ENCODE measurements at regions not wholly inside any gene's neighbourhood (a gene's known extent, or its start where the extent isn't known, plus 50 kb on each side); places are given as distances from the start of the nearest gene placed in this dataset.

DNA sequence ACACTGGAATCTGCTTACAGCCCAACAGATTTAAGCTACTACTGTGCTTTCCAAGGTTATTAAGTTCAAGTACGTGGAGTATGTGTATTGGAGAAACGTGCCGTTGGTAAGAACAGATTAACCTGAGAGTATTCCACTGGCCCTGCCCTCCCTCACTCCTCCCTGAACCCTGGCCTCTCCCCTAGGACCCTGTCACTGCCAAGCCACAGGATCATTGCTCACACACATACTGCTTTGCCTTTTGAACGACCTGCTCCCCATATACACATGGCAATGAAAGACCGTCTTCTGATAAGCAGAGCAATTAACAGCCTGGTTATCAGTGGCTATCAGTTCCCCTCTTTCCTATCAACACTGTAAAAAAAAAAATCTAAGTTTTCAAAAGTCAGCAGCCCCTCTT, 458.9 kb upstream of the DYNLRB2 start:
- DNase-seq (ENCODE audit: low spot score) = no peak

DNA sequence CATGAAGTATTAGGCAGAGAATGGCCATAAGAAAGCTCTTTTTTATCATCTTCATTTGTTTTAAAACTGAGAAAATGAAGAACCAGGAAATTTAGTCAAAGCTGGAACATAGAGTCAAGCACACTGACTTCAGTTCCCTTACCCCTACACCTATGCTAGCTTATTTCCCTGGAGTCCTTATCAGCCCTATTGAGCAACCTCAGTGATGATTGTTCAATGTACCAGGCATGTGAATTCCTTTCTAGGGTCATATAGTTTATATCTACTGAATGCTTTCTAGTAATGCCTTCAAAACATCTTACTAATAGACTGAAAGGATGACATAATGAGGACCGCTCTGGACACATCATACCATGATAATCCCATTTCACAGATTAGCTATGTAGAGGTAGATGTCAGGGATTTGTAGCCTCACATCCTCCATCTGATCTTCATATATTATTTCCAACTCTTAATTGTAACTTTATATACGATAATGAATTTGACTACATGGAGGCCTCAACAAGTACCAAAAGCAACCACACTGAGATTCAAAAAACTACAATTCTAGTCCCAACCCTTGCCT, 460.4 kb upstream of the DYNLRB2 start:
- DNase-seq (ENCODE audit: low spot score) = no peak

DNA sequence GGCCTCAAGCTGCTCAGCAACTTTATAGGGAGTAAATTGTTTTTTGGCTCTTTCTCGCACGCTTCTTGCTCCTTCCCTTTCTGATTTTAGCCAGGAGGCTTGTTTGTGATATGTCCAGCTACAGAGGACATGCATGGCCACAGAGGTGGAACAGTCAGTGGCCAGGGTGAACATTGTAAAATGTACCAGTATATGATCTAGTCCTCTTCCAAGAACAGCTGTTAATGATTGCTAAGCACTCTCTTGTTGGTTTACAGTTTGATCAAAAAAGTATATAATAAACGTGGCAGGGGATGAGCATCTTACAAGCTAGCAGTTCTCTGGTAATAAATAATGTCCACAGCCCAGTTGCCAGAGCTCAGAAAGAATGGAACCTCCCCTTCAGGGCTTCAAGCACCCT, 461.7 kb upstream of the DYNLRB2 start:
- no peak for DNase-seq (ENCODE audit: low spot score)

DNA sequence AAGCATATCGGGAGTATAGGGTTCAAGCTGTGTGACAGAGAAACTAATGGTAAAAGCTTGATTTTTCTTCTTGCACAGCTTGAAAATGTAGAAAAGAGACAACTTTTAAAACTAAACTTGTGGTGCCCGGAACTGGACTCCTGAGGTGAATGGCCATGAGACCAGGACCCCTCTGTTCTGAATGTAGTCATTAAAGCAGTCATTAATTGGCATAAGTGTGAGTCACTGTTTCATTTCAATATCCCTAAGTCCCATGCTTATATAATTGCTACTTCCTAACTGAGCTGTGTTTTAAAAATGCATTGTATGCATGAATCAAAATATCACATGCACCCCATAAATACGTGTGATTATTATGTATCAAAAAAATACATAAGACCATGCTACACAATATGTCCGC, 463.1 kb upstream of the DYNLRB2 start:
- no peak for DNase-seq (ENCODE audit: low spot score)

DNA sequence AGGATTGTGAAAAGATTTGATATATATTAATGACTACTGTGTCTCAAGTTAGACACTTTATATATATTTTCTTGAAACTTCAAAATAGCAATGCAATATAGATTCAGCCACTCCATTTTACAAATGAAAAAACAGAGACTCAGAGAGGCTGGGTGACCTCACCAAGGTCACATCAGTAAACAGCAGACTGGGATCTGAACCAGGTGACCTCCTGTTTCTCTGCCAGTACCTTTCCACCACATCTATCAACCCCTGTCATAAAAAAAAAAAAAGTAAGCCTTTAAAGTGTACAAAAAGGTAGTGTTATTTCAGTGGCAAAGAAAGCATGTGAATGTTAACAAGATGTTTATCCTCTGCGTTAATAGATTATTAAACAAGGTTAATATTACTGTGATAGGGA, 466.5 kb upstream of the DYNLRB2 start:
- DNase-seq (ENCODE audit: low spot score) = no peak

DNA sequence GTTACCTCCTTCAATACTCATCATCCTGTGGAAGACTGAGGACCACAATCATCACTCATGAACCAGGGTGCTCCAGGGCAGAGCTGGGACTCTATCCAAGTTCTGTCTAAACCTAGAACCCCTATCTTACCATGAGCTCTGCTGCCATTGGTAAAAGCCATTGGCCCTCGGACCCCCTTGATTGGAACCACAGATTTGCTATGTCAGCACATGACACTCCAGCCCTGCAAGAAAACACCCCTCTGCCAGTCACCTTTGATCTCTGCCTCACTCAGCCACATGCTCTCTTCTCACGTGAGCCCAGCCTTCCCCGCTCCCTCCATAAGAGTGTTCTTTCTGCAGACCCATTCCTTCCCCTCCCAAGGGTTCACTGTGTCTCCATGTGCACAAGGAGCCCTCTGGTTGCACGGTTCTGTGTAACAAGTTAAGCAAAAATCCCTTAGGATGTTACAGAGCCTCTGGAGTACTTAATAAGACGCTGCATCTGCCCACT, 468.8 kb upstream of the DYNLRB2 start:
- DNase-seq (ENCODE audit: low spot score) = no peak

DNA sequence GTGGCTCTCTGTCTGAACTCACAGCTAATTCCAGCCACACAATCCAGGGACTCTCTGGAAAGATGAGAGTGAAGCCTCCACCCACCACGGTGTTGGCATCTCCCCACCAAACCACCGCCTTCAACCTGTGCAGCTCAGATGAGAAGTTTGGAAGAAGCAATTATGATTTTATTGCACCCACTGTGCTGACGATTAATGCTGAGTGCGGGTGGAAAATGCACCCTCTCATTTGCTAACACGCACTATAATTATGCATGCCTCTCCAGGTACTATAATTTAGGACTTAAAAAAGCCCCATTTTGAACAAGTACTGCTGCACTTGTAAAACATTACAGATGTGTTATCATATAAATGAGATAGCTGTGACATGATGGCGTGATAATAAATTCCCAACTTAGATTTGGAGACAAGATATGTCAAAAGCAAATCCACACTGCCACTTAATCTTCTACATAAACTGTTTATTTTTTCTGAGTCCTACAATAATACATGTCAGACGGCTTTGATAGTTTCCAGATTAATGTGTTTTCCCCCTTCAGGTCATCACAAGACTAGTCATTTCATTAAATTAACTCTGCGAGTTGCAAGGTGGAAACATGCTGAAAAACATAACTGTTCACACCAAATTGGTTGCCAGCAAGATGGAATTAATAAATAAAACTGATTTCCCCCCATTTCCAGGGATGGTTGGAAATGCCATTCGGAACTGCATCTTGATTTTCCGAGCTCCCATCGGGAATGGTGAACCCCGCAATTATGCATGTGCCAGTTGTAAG, 466.5 kb upstream of the MAF start:
- no peak for DNase-seq (ENCODE audit: low spot score)

DNA sequence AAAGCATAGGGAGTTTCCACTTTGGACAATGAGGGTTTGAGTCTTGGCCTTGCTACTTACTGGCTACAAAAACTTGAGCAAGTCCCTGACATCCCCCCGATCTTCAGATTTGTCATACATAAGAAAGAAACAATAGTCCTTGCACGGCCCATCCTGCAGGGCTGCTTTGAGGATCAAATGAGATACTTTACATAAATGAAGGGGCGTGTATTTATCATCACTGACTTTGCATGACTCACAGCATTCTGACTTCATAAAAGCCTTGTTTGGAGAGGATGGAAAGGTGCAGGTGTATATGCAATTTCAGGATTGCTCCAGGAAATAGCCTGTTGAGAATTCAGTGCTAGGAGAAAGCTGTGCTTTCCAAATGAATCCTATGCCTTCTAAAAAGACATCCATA, 465.0 kb upstream of the MAF start:
- no peak for DNase-seq (ENCODE audit: low spot score)

DNA sequence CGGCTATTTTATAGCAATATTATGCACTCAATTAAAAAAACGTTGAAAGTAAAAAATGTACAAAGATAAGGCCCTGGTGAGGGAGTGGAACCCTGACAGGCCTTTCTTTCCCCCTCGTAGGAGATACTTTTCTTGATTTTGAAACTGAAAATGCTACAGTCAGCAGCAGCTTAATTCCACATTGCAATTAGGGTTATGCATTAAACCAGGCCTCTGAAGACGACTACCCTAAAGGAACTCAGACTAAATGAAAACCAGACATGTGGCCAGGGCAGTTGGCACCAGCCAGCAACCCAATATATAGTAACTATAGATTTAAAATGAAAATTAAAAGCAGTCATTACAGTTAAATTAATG, 463.2 kb upstream of the MAF start:
- no peak for DNase-seq (ENCODE audit: low spot score)

DNA sequence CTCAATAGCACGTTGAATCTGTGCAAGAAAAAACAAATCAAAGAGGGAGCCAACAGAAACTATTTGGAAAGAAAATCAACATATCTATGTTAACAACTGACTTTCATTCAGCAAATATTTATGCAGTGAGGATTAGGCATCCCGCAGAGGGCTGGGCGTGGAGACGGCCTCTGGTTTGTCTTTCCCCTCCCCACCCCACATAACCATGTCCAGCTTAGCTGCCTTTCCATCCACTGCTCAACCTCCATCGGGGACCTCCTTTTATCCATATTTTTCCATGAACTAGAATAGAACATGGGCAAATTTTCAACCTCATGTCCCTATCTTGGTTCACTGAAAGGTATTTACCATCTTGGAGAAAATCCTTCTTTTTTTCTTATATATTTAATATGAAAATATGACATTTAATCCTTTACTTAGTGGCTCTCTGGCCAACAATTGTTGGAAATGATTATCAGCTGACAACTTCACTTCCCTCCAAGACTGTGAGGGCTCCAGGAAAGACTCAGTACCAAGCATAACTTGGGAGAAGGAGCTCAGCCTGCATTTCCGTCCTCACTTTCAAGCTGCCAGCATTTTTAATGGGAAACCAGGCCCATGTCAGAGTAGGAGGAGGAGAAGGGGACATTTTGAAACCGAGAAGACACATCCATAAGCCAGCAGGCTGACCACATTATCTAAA, 462.6 kb upstream of the MAF start:
- DNase-seq (ENCODE audit: low spot score) = no peak

DNA sequence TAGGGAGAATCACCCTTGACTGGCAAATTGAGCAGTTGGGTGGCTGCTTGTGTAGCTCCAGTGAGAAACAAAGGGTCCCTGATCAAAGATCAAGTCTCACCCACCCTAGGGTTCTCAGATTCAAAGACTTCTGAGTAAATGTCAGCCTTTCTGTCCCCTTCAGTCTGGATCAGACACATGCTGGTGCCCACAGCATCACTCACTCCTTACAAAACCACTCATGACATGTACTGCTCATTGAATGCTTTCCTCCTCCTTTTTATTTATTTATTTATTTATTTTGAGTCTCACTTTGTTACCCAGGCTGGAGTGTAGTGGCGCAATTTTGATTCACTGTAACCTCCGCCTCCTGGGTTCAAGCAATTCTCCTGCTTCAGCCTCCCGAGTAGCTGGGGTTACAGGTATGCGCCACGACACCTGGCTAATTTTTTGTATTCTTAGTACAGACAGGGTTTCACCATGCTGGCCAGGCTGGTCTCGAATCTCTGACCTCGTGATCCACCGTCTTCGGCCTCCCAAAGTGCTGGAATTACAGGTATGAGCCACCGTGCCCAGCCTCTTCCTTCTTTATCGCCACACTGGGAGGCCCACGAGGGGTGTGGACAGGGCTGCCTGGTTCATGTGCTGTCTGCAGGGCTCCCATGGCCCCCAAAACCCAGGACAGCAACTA, 462.0 kb upstream of the MAF start:
- DNase-seq (ENCODE audit: low spot score) = no peak

DNA sequence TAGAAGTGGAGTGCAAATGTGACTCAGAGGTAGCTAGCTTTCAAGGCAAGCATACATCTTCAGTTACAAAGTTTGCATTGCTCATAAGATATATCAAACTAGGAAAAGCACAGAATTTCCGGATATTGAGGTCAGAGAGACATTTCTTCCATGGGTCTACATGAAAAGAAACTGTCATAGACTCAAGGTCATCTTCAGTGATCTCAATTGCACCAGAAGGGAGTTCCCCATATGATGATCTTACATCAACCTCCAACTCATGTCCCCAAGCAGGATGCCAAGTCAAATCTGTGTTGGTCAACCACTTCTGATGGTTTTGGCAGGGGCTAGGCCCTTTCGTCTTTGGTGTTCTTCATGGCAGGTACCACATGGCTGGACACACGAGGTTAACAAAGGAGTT, 459.9 kb upstream of the MAF start:
- DNase-seq (ENCODE audit: low spot score) = no peak

DNA sequence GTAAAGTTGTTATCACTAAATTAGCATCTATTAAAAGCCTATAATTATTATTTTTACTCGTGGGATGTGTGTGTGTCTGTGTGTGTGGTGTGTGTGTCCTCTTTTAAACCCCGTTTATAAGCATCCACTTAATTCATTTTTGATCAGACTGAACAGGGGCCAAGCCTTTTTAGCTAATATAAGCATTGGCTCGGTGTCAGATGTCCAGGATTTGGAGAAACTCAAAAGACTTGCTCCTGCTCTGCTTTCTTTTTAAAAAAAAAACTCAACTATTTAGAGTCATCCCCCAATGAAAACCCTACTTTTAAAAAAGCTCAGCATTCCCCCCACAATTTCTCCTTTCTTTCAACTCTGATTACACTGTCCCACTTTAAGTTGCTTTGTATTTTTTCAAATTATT, 459.3 kb upstream of the MAF start:
- DNase-seq (ENCODE audit: low spot score) = no peak

DNA sequence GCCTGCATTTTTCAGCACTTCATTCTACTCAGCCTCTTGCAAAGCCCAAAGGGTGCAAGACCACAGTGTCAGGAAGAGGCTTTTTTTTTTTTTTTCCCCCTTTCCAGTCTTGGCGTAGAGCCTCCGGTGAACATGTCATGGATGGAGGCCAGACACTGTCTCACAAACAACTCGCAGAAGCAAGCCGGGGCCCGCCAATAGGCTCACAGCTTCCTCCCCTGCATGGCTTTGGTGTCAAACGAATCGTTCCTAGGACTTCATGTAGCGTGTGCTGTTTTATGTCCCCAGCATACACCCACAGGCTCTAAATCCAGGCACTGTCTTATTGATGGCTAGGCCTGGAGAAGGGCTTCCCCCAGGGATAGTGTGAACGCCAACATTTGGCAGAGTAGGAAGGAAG, 457.7 kb upstream of the MAF start:
- DNase-seq (ENCODE audit: low spot score) = peak; percentile 20

DNA sequence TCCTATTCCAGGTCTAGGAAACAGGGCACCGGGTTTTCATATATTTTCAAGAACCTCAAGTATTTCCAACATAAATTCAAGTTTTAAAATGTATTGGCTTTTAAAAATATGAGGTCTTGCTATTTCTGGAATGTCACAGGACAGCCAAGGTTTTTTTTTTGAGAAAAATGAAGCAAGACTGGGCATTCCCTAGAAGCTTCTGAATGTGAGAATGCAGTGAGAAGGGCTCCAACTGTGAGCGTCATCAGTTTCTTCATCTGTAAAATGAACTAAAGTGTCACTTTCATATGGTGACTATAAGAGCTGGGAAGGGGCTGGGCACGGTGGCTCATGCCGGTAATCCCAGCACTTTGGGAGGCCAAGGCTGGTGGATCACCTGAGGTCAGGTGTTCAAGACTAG, 455.8 kb upstream of the MAF start:
- peak; percentile 22 for DNase-seq (ENCODE audit: low spot score)

DNA sequence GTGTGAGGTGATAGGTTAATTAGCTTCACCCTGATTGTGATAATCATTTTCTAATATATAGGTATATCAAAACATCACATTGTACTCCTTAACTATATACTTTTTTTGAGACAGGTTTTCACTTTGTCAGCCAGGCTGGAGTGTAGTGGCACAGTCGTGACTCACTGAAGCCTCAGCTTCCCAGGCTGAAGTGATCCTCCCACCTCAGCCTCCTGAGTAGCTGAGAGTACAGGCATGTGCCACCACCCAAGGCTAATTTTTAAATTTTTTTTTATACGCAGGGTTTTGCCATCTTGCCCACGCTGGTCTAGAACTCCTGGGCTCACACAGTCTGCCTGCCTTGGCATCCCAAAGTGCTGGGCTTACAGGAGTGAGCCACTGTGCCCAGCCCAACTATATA, 455.3 kb upstream of the MAF start:
- DNase-seq (ENCODE audit: low spot score) = no peak

DNA sequence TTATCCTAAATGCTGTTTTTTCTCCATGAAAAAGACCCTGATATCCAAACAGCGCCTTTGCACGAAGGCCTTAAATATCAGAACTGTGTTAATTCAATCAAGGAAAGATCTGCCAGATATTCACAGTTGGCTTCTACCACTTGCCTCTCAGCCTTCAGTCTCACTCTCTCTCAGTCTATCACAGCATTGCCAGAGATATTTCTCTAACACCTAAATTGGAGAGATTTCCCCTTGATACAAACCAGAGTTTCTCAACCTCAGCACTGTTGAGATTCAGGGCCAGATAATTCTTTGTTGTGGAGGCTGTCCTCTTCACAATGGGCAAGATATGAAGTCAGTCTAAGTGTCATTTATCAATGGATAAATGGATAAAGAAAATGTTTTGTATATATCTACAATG, 454.1 kb upstream of the MAF start:
- DNase-seq (ENCODE audit: low spot score) = no peak

DNA sequence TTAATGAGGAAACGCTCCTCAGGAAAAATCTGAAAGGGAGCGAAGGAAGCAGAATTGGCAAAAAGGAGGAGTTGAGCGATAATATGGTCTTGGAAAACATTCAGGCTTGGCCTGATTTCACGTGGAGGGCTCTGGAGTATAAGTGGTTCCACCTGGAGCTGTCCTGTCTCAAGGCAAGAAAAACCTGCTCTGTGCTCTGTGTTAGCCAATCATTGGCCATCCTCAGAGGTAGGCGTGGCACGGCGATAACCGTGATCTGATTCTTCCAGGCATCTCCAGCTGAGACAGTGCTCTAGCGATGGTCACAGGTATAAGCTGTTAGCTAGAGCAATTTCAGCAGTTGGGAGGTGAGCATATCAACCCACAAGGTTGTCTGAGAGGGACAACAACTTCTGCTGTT, 450.5 kb upstream of the MAF start:
- no peak for DNase-seq (ENCODE audit: low spot score)

DNA sequence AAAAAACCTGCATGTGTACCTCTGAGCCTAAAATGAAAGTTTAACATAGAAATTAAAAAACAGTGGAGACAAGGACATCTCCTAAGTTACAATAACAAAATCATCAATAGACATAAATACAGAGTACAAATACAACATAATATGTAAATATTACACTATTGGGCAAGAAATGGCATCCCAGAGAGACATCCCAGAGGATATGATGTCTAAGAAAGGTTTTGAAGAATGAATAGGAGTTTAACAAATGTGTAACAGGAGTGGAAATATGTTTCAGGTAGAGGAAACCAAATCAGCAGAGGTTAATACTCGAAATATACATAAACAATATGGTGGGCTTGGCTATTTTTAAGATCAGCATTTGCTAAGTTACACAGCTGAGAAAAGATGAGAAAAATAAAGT, 447.7 kb upstream of the MAF start:
- DNase-seq (ENCODE audit: low spot score) = no peak

DNA sequence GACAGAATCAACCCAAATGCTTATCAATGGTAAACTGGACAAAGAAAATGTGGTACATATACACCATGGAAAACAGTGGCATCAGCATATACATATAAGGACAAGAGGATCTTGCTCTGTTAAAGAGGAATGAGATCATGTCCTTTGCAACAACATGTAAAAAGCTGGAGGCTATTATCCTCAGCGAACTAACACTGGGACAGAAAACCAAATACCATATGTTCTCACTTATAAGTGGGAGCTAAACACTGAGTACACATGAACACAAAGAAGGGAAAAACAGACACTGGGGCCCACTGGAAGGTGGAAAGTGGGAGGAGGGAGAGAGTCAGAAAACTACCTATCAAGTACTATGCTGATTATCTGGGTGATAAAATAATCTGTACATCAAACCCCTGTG, 447.3 kb upstream of the MAF start:
- no peak for DNase-seq (ENCODE audit: low spot score)

DNA sequence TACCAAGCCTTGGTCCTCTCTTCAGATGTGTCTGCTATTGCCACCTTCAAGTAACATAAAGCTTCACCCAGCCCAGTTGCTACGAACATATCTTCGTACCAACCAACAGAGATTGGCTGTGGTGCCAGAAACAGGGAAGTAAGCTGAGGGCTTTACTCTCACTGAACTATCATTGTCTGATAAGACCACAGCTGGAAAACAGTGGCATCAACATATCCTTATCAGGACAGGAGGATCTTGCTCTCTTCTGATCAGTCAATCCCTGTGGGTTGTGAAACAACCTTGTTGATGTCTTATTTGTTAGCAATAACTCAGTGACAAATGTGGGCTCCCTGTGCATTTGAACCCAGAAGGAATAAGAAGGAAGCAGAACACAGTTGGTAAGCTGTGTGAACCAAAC, 446.3 kb upstream of the MAF start:
- no peak for DNase-seq (ENCODE audit: low spot score)

DNA sequence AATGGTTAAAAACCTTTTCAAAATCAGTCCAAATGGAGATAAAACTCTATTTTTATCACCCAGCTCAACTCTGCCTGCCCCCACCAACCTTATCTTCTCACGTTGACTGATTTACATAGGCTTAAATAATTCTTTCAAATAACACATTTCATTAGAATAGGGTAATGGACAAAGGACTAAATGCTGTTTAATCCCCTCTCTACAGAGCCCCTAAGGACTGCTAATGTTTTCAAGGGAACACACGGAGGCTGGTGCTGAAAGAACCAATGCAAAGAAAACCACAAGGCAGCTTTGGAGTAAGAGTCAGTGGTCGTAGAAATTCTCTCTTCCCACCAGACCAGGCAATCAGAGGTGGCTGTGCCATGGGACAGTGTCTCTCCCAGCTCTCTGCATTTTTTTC, 445.7 kb upstream of the MAF start:
- DNase-seq (ENCODE audit: low spot score) = no peak

DNA sequence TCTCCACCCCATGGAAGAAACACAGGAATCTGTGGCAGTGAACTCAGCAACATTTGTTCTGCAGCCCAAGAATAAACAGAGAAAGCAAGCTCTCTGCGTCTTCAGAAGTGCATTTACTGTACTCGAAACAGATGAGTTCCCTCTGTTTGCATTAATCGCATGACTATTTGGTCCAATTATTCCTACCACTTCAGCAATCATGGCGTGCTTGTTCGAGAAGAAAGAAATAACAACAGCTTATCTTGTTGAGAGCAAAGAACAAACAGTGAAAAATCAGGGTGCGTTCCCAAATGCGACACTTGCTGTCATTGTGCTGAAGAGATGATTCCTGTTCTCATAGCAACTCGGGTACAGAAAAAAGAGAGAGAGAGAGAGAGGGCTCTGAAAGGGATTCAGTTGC, 445.3 kb upstream of the MAF start:
- DNase-seq (ENCODE audit: low spot score) = no peak
